ENCODE measurements at regions not wholly inside any gene's neighbourhood (a gene's known extent, or its start where the extent isn't known, plus 50 kb on each side); places are given as distances from the start of the nearest gene placed in this dataset.

- TF ChIP-seq CTCF (IDR thresholded peaks at IDR 0.05) (no peak), POLR2A (IDR thresholded peaks at IDR 0.05) (no peak)
Measured at GRCh38 chr12:30063435-30063945, 279.7 kb upstream of the TMTC1 start.

Measured in ovary (tissue), 3 donors.